Mucosa of descending colon (tissue), 3 donors: ENCODE measurements at regions not wholly inside any gene's neighbourhood (a gene's known extent, or its start where the extent isn't known, plus 50 kb on each side); places are given as distances from the start of the nearest gene placed in this dataset.
"Not testable (repeated sequence)": the region's sequence is repeated elsewhere in the genome, so short reads cannot be mapped to it uniquely, and the experiment has no call there.

ENCODE experiments used
- ATAC-seq: fragments of 200-7000 bp; cut with Tn5 transposase; one replicate; pipeline ENCODE4 v1.9.1; 2020; ENCODE audit warnings: mild to moderate bottlenecking, moderate library complexity
- DNase-seq, 3 donors: peaks; one replicate each; pipeline ENCODE4 v3.0.0-alpha.2; 2020
- H3K36me3 ChIP-seq: fragments of 200-600 bp; one replicate; pipeline ENCODE4 v1.8.0; 2021; ENCODE audit warnings: low read depth, mild to moderate bottlenecking
- H3K4me1 ChIP-seq: fragments of 200-600 bp; one replicate; pipeline ENCODE4 v1.8.0; 2021; ENCODE audit warnings: low read depth, mild to moderate bottlenecking
- H3K4me3 ChIP-seq: fragments of 200-600 bp; one replicate; pipeline ENCODE4 v1.8.0; 2021; ENCODE audit warnings: mild to moderate bottlenecking
- H3K9me3 ChIP-seq: fragments of 200-600 bp; one replicate; pipeline ENCODE4 v1.8.0; 2021; ENCODE audit warnings: mild to moderate bottlenecking
- CTCF ChIP-seq: fragments of 200-600 bp; IDR thresholded peaks from one replicate; pipeline ENCODE4 v1.8.0; 2022; ENCODE audit warnings: antibody characterized with exemption, mild to moderate bottlenecking
- intact Hi-C, 2 donors: fragments of 100-400 bp; cut with DNase I in 1 of 2; cut with micrococcal nuclease in 1 of 2; formaldehyde crosslinking; loops; one replicate each; pipeline versions ENCODE4 v1.11.0 to v1.11.1; 2022; cut with DNase I, micrococcal nuclease
- donor health status: DM: no; HTN: no; CAD: no; lungs with moderate emphysema.
- donor health status: DM: no; HTN: no; CAD: no.
- donor health status: DM: no; HTN: yes; CAD: no.

- ATAC-seq (no peak), DNase-seq (no peak)
- Histone ChIP-seq H3K9me3 (no peaks in the 10 kb centered on the region), H3K4me3 (no peak overlapping the region), H3K4me1 (no peaks in the 10 kb centered on the region), H3K36me3 (no peaks in the 10 kb centered on the region)
- intact Hi-C loops = no loop called here
- TF ChIP-seq CTCF = no peak
These were observed 147.9 kb downstream of the MYCN start for GRCh38 chr2:16088035-16088801.

GRCh38 chr2:16086136-16086535 is 145.8 kb downstream of the MYCN start:
- intact Hi-C loops, ATAC-seq, H3K4me3 ChIP-seq, DNase-seq, H3K36me3 ChIP-seq, H3K9me3 ChIP-seq, H3K4me1 ChIP-seq: not testable (repeated sequence)

- H3K36me3 ChIP-seq = no peaks in the 10 kb centered on the region
- no peaks in the 10 kb centered on the region for H3K9me3 ChIP-seq
- no peaks in the 10 kb centered on the region for H3K4me1 ChIP-seq
- TF ChIP-seq CTCF = no peak
- intact Hi-C loops = no loop called here
- no peak for ATAC-seq
- H3K4me3 ChIP-seq = no peak overlapping the region
- no peak for DNase-seq
These were observed 144.7 kb downstream of the MYCN start for GRCh38 chr2:16085073-16085472.

- no peak for ATAC-seq
- no peaks in the 10 kb centered on the region for H3K4me1 ChIP-seq
- H3K36me3 ChIP-seq = no peaks in the 10 kb centered on the region
- no peak for TF ChIP-seq CTCF
- no peak for DNase-seq
- H3K4me3 ChIP-seq = no peak overlapping the region
- H3K9me3 ChIP-seq = no peaks in the 10 kb centered on the region
- intact Hi-C loops = no loop called here
These were observed 143.9 kb downstream of the MYCN start for GRCh38 chr2:16084274-16084673.

- intact Hi-C loops = no loop called here
These were observed 141.9 kb downstream of the MYCN start for GRCh38 chr2:16082276-16082675.

More at GRCh38 chr2:16082276-16082675, 141.9 kb downstream of the MYCN start:
- Histone ChIP-seq H3K4me3 (no peak overlapping the region), H3K36me3 (no peaks in the 10 kb centered on the region), H3K9me3 (no peaks in the 10 kb centered on the region), H3K4me1 (no peaks in the 10 kb centered on the region)
- ATAC-seq (no peak), DNase-seq (no peak)
- no peak for TF ChIP-seq CTCF
